ENCODE measurements at regions not wholly inside any gene's neighbourhood (a gene's known extent, or its start where the extent isn't known, plus 50 kb on each side); places are given as distances from the start of the nearest gene placed in this dataset.

DNA sequence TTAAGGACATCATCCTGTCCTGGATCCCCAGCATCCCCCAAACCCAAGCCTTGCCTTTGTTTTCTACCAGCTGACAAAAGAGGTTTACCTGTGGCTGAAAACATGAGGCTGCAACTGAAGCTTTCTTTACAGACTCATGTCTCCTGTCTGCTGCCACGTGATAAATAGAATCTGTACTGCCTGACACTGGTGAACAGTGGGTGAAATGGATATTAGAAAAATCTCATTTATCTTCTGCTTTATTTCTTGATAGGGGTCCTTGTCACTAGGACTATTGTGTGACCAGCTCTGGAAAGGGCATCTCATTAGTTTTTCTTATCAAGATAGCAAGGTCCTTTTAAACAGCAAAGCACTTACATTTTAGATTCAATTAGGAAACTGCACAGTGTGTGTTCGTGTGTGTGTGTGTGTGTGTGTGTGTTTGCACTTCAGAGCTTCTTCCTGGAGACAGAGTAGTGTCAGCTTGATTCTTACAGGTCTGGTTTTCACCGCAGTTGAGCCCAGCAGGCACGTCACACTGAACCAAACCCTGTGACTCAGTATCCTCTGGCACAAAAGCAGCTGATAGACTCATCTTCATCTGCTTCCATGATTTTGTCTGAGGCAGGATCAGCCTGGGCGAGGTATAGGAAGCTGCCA is 373.5 kb upstream of the CELF2 start:
- TF ChIP-seq POLR2A (IDR thresholded peaks at IDR 0.05; ENCODE audit: low read depth, low read length) (no peak), CTCF (IDR thresholded peaks at IDR 0.05; ENCODE audit: extremely low read depth in 1 of 2, insufficient read depth in 1 of 2, low read depth in 1 of 2, low read length in 2 of 2) (no peak), EZH2 (IDR thresholded peaks at IDR 0.05; ENCODE audit: borderline replicate concordance, low read depth, low read length, severe bottlenecking) (no peak), JUN (IDR thresholded peaks at IDR 0.05; ENCODE audit: borderline replicate concordance, insufficient read depth, insufficient read length, low read depth) (no peak), POLR2AphosphoS5 (IDR thresholded peaks at IDR 0.05; ENCODE audit: insufficient read depth, low read depth, low read length) (no peak), GATA2 (IDR thresholded peaks at IDR 0.05; ENCODE audit: insufficient read depth, insufficient read length, low read depth, low read length) (no peak), FOS (IDR thresholded peaks at IDR 0.05; ENCODE audit: borderline replicate concordance, insufficient read depth, low read length) (no peak)
- TF ChIP-seq, protein P1, sequence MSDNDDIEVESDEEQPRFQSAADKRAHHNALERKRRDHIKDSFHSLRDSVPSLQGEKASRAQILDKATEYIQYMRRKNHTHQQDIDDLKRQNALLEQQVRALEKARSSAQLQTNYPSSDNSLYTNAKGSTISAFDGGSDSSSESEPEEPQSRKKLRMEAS (IDR thresholded peaks at IDR 0.05; ENCODE audit: insufficient read depth, insufficient read length) = no peak

Data from endothelial cell of umbilical vein (primary cell).